Endothelial cell of umbilical vein (primary cell): ENCODE measurements at regions not wholly inside any gene's neighbourhood (a gene's known extent, or its start where the extent isn't known, plus 50 kb on each side); places are given as distances from the start of the nearest gene placed in this dataset.
"Not testable (repeated sequence)": the region's sequence is repeated elsewhere in the genome, so short reads cannot be mapped to it uniquely, and the experiment has no call there.

ENCODE experiments used
- BruUV-seq: library from RNA; stranded (reverse); fragments of 400-500 nt; replicated peaks from 2 replicates; lab custom pipeline; 2021; lab: Mats Ljungman, UMichigan
- CTCF ChIA-PET: fragments of 300-600, 350-600 bp; sonication (Branson Sonifier 250); formaldehyde crosslinking; loops from one replicate; lab custom pipeline; 2021; ENCODE audit warnings: antibody characterized with exemption, inconsistent platforms; lab: Charles Lee
- POLR2A ChIA-PET: fragments of 300-600, 350-600 bp; sonication (Branson Sonifier 250); formaldehyde crosslinking; loops from one replicate; lab custom pipeline; 2021; ENCODE audit warnings: antibody characterized with exemption, inconsistent platforms; lab: Charles Lee
- DNase-seq: peaks from one replicate; pipeline ENCODE4 v3.0.0-alpha.2; 2011; ENCODE audit warnings: low read depth, low spot score
- FAIRE-seq: peaks from 2 replicates; lab custom pipeline; 2011; peaks lifted over from hg19 to GRCh38; lab: Jason Lieb, UNC
- H2AFZ ChIP-seq: 2 replicates; pipeline ENCODE4 v1.6.0; 2012; ENCODE audit warnings: low read depth, low read length, control low read depth, inconsistent platforms
- H3K27ac ChIP-seq: 2 replicates; pipeline ENCODE4 v1.5.1; 2011; ENCODE audit warnings: low read depth, mild to moderate bottlenecking, control low read depth, low read length, moderate library complexity; ENCODE audit not compliant: insufficient read depth
- H3K27me3 ChIP-seq, 2 experiments: 2 replicates each; pipeline versions ENCODE4 v1.6.0 to v1.6.1; 2011; ENCODE audit warnings: low read length in 2 of 2, mixed read lengths in 1 of 2; ENCODE audit not compliant: control insufficient read depth in 2 of 2, insufficient read depth in 2 of 2
- H3K36me3 ChIP-seq, 2 experiments: 2 replicates in 1 of 2; 3 replicates in 1 of 2; pipeline ENCODE4 v1.5.1; 2011; ENCODE audit warnings: low read length in 2 of 2, mild to moderate bottlenecking in 1 of 2, moderate library complexity in 1 of 2; ENCODE audit not compliant: control insufficient read depth in 2 of 2, insufficient read depth in 2 of 2; ENCODE audit errors: extremely low read depth in 1 of 2
- H3K4me1 ChIP-seq: 3 replicates; pipeline ENCODE4 v1.5.1; 2011; ENCODE audit warnings: mild to moderate bottlenecking, low read length; ENCODE audit not compliant: control insufficient read depth, insufficient read depth; ENCODE audit errors: extremely low read depth
- H3K4me2 ChIP-seq: 2 replicates; pipeline ENCODE4 v1.6.1; 2011; ENCODE audit warnings: low read length, control low read depth, mixed read lengths; ENCODE audit not compliant: insufficient read depth
- H3K4me3 ChIP-seq, 3 experiments: fragments of 200-600 bp in 1 of 3; sonication (generic), shearing (Covaris generic) in 1 of 3; replicated peaks in 1 of 3; 2 replicates each; pipeline ENCODE4 v1.5.1; 2011 to 2016; ENCODE audit warnings: control low read depth in 3 of 3, low read length in 3 of 3, mild to moderate bottlenecking in 2 of 3, inconsistent platforms in 1 of 3, low read depth in 1 of 3, moderate library complexity in 1 of 3; ENCODE audit not compliant: insufficient read depth in 1 of 3
- H3K79me2 ChIP-seq: 2 replicates; pipeline ENCODE4 v1.6.0; 2012; ENCODE audit warnings: low read length, inconsistent platforms; ENCODE audit not compliant: control insufficient read depth, insufficient read depth
- H3K9ac ChIP-seq: replicated peaks from 2 replicates; pipeline ENCODE3; 2011; ENCODE audit warnings: low read length, control low read depth; ENCODE audit not compliant: insufficient read depth; ENCODE audit errors: extremely low read depth
- H3K9me1 ChIP-seq: replicated peaks from 3 replicates; pipeline ENCODE4 v1.6.0; 2011; ENCODE audit warnings: mild to moderate bottlenecking, low read length; ENCODE audit not compliant: control insufficient read depth, insufficient read depth; ENCODE audit errors: extremely low read depth
- H3K9me3 ChIP-seq: replicated peaks from 2 replicates; pipeline ENCODE4 v1.5.1; 2012; ENCODE audit warnings: low read length, inconsistent platforms; ENCODE audit not compliant: control insufficient read depth, insufficient read depth
- H4K20me1 ChIP-seq: replicated peaks from 2 replicates; pipeline ENCODE3; 2011; ENCODE audit warnings: mild to moderate bottlenecking, low read length; ENCODE audit not compliant: control insufficient read depth, insufficient read depth; ENCODE audit errors: extremely low read depth
- MYC ChIP-seq: IDR thresholded peaks from one replicate; pipeline ENCODE4 v1.6.1; 2011; ENCODE audit warnings: mild to moderate bottlenecking, low read depth, low read length
- dilution Hi-C: fragments of 300-500 bp; cut with MboI; formaldehyde crosslinking; loops from one replicate; pipeline ENCODE4 v1.15.0; 2019; ENCODE audit warnings: low sequenced_read_pairs; ENCODE audit not compliant: extremely low pct_ligation_motif_present
- intact Hi-C: fragments of 100-400 bp; cut with micrococcal nuclease; formaldehyde crosslinking; loops from one replicate; pipeline ENCODE4 v1.10.0; 2022

DNA sequence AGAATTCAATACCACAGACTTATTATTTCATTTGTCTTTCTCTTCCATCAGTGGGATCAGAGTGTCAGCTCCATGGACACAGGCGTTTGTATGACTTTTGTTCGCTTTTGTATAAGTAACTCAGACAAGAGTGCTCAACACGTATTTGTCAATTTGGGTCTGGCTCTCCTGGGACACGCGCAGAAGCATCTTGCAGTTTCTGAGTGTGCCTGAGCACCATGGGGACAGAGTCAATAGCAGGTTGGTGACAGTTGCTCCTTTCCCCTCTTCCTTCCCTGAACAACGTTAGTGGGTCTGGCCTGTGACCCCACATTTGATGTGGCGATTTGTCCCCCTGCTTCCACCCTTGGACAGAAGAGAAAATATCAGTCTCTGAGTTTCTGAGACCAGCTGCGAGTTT lies 120.4 kb upstream of the SDK1 start:
- DNase-seq (no peak), FAIRE-seq (no peak)
- H3K27ac ChIP-seq = no peak overlapping the region
- ChIA-PET CTCF (no interaction called here), POLR2A (no interaction called here)
- dilution Hi-C loops = no loop called here
- intact Hi-C loops = no loop called here
- no peaks in the 10 kb centered on the region for H3K79me2 ChIP-seq
- no TSS peak for BruUV-seq
- H3K9me3 ChIP-seq = no peaks in the 10 kb centered on the region
- no peaks in the 10 kb centered on the region for H3K27me3 ChIP-seq
- no peak overlapping the region for H3K4me3 ChIP-seq
- no peak overlapping the region for H3K4me2 ChIP-seq
- no peak overlapping the region for H3K9ac ChIP-seq
- no peaks in the 10 kb centered on the region for H3K4me1 ChIP-seq
- TF ChIP-seq MYC = no peak
- no peaks in the 10 kb centered on the region for H3K36me3 ChIP-seq
- no peaks in the 10 kb centered on the region for H4K20me1 ChIP-seq
- H2AFZ ChIP-seq = no peak overlapping the region
- no peaks in the 10 kb centered on the region for H3K9me1 ChIP-seq

- POLR2A ChIA-PET, H3K79me2 ChIP-seq, H3K36me3 ChIP-seq, DNase-seq, H4K20me1 ChIP-seq, H3K4me3 ChIP-seq, H3K27ac ChIP-seq, H3K9me3 ChIP-seq, H3K9me1 ChIP-seq, BruUV-seq, dilution Hi-C loops, H3K4me2 ChIP-seq, H2AFZ ChIP-seq, H3K4me1 ChIP-seq, H3K9ac ChIP-seq, H3K27me3 ChIP-seq, FAIRE-seq, CTCF ChIA-PET, intact Hi-C loops: not testable (repeated sequence)
These were observed 119.0 kb upstream of the SDK1 start for GRCh38 chr7:3182055-3182454.
